ENCODE measurements at regions not wholly inside any gene's neighbourhood (a gene's known extent, or its start where the extent isn't known, plus 50 kb on each side); places are given as distances from the start of the nearest gene placed in this dataset.

DNA sequence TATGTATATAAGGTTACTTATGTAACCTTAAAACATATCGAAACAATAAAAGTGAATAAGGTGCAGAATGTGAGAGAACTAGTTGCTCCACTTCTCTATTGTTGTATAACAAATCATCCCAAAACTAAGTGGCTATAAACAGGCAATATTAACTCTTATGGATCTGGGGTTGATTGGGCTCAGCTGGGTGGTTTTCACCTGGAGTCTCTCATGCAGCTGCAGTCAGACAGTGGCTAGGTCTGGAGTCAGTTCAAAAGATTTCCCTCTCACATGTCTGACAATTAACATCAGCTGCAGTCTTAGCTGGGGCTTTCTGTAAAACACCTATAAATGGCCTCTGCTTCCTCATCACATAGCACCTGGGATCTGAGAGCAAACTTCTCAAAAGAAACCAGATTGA lies 288.4 kb upstream of the SASH1 start:
- TF ChIP-seq POLR2AphosphoS5 (IDR thresholded peaks at IDR 0.05; ENCODE audit: low read depth, low read length) (no peak), POLR2A (IDR thresholded peaks at IDR 0.05; ENCODE audit: low read depth, low read length) (no peak)
